PC-9 (cell line): ENCODE measurements at regions not wholly inside any gene's neighbourhood (a gene's known extent, or its start where the extent isn't known, plus 50 kb on each side); places are given as distances from the start of the nearest gene placed in this dataset.

ENCODE experiments used
- BruUV-seq: library from RNA; stranded (reverse); fragments of 400-500 nt; replicated peaks from 2 replicates; lab custom pipeline; 2021; lab: Mats Ljungman, UMichigan
- CTCF ChIA-PET: fragments of 300-600 bp; sonication (Branson Sonifier 250); formaldehyde crosslinking; loops from one replicate; lab custom pipeline; 2022; ENCODE audit warnings: antibody characterized with exemption; lab: Charles Lee
- POLR2A ChIA-PET: fragments of 300-600 bp; sonication (Branson Sonifier 250); formaldehyde crosslinking; loops from one replicate; lab custom pipeline; 2022; ENCODE audit warnings: antibody characterized with exemption; ENCODE audit not compliant: unreplicated experiment; lab: Charles Lee
- DNase-seq, 2 experiments: peaks; one replicate each; pipeline versions ENCODE4 v3.0.0 to v3.0.0-alpha.2; 2015 to 2022; ENCODE audit warnings: mixed read lengths in 1 of 2
- H2AFZ ChIP-seq: fragments of 200-600 bp; sonication (generic); 2 replicates; pipeline ENCODE4 v1.8.1; 2017; ENCODE audit warnings: antibody characterized with exemption
- H3F3A ChIP-seq: fragments of 200-600 bp; sonication (generic); 2 replicates; pipeline ENCODE4 v1.8.1; 2017; ENCODE audit warnings: antibody characterized with exemption, mild to moderate bottlenecking, low read depth; ENCODE audit not compliant: insufficient read depth
- H3K27ac ChIP-seq: fragments of 200-600 bp; sonication (generic); 2 replicates; pipeline ENCODE4 v1.6.1; 2016; ENCODE audit warnings: mixed run types
- H3K27me3 ChIP-seq: fragments of 200-600 bp; sonication (generic); 2 replicates; pipeline ENCODE4 v1.6.1; 2016; ENCODE audit warnings: low read depth, mixed run types; ENCODE audit not compliant: insufficient read depth
- H3K36me3 ChIP-seq: fragments of 200-600 bp; sonication (generic); 2 replicates; pipeline ENCODE4 v1.6.1; 2016; ENCODE audit warnings: low read depth, mixed run types
- H3K4me1 ChIP-seq: fragments of 200-600 bp; sonication (generic); replicated peaks from 2 replicates; pipeline ENCODE4 v1.6.1; 2016; ENCODE audit warnings: mixed run types; ENCODE audit not compliant: insufficient read depth
- H3K4me2 ChIP-seq: fragments of 200-600 bp; sonication (generic); 2 replicates; pipeline ENCODE4 v1.6.1; 2017; ENCODE audit warnings: mixed run types
- H3K4me3 ChIP-seq: fragments of 200-600 bp; sonication (generic); 2 replicates; pipeline ENCODE4 v1.6.1; 2016; ENCODE audit warnings: mixed run types
- H3K79me2 ChIP-seq: fragments of 200-600 bp; sonication (generic); 2 replicates; pipeline ENCODE4 v1.6.1; 2017; ENCODE audit warnings: low read depth, mixed run types
- H3K9me2 ChIP-seq: fragments of 200-600 bp; sonication (generic); 2 replicates; pipeline ENCODE4 v1.8.1; 2017; ENCODE audit warnings: mild to moderate bottlenecking; ENCODE audit not compliant: insufficient read depth
- H3K9me3 ChIP-seq: fragments of 200-600 bp; sonication (generic); 2 replicates; pipeline ENCODE4 v1.8.1; 2016; ENCODE audit warnings: low read depth; ENCODE audit not compliant: insufficient read depth
- H4K20me1 ChIP-seq: fragments of 200-600 bp; sonication (generic); 2 replicates; pipeline ENCODE4 v1.8.1; 2017; ENCODE audit not compliant: insufficient read depth
- EZH2 ChIP-seq: fragments of 200-600 bp; sonication (generic); IDR thresholded peaks from 2 replicates; pipeline ENCODE4 v1.8.0; 2017; ENCODE audit warnings: antibody characterized with exemption, low read depth
- intact Hi-C: fragments of 100-400 bp; cut with micrococcal nuclease; formaldehyde crosslinking; loops from one replicate; pipeline ENCODE4 v1.10.0; 2022; ENCODE audit not compliant: unreplicated experiment
- TF ChIP-seq, protein P1 (sequence below): fragments of 200-600 bp; sonication (generic); conservative IDR thresholded peaks from 2 replicates; pipeline ENCODE4 v1.6.1; 2017; ENCODE audit warnings: mixed run types, antibody characterized with exemption, mild to moderate bottlenecking, moderate library complexity

DNA sequence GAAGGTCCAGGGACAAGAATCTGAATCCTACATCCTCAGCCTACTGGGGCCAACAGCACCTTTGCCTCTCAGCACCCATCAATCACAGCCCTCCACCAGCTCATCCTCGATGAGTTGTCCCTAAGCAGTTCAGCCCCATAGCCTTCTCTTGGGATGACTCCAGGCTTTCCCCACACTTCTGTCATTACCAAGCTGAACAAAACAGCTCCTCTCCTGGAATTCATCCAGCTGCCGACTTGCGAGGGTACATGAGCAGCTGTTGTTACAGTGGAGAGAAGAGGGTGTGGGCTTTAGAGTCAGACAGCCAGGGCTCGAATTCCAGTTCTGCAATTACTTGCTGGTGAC is 69.0 kb upstream of the THBS1 start:
- Histone ChIP-seq H3F3A (no peaks in the 10 kb centered on the region), H3K79me2 (no peaks in the 10 kb centered on the region), H3K4me3 (no peak overlapping the region), H3K4me1 (no peaks in the 10 kb centered on the region), H4K20me1 (no peaks in the 10 kb centered on the region), H3K27me3 (no peaks in the 10 kb centered on the region), H3K27ac (no peak overlapping the region), H3K9me3 (no peaks in the 10 kb centered on the region), H3K36me3 (no peaks in the 10 kb centered on the region), H3K4me2 (no peak overlapping the region), H3K9me2 (no peaks in the 10 kb centered on the region), H2AFZ (no peak overlapping the region)
- intact Hi-C loops, result no loop called here
- POLR2A ChIA-PET, result no interaction called here
- CTCF ChIA-PET, result no interaction called here
- no peak for TF ChIP-seq EZH2
- TF ChIP-seq, protein P1, sequence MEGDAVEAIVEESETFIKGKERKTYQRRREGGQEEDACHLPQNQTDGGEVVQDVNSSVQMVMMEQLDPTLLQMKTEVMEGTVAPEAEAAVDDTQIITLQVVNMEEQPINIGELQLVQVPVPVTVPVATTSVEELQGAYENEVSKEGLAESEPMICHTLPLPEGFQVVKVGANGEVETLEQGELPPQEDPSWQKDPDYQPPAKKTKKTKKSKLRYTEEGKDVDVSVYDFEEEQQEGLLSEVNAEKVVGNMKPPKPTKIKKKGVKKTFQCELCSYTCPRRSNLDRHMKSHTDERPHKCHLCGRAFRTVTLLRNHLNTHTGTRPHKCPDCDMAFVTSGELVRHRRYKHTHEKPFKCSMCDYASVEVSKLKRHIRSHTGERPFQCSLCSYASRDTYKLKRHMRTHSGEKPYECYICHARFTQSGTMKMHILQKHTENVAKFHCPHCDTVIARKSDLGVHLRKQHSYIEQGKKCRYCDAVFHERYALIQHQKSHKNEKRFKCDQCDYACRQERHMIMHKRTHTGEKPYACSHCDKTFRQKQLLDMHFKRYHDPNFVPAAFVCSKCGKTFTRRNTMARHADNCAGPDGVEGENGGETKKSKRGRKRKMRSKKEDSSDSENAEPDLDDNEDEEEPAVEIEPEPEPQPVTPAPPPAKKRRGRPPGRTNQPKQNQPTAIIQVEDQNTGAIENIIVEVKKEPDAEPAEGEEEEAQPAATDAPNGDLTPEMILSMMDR, result no peak
- BruUV-seq, result no TSS peak
- no peak for DNase-seq

DNA sequence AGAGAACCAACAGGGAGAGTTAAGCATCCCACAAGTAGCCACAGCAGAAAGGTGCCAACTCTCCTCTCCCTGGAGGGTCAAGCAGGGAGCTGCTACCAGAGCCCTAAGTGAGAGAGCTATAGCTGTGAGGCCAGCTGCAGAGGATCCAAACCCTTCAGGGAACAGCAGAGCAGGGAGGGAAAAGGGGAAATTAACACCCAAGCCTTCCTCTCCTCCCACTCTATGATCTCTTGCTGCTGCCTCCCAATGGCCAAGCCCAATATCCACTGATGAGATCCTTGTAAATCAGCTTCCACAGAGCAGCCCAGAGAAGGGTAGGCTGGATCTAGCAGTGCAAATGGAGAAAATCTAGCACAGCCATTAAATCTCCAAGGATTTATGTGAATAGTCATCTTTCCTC is 68.2 kb upstream of the THBS1 start:
- BruUV-seq, result no TSS peak
- Histone ChIP-seq H3K27me3 (no peaks in the 10 kb centered on the region), H3K9me3 (no peaks in the 10 kb centered on the region), H4K20me1 (no peaks in the 10 kb centered on the region), H3K4me1 (no peaks in the 10 kb centered on the region), H3K4me2 (no peak overlapping the region), H3K36me3 (no peaks in the 10 kb centered on the region), H2AFZ (no peak overlapping the region), H3K9me2 (no peaks in the 10 kb centered on the region), H3K27ac (no peak overlapping the region), H3K4me3 (no peak overlapping the region), H3F3A (no peaks in the 10 kb centered on the region), H3K79me2 (no peaks in the 10 kb centered on the region)
- TF ChIP-seq EZH2, result no peak
- TF ChIP-seq, protein P1, result no peak
- CTCF ChIA-PET, result no interaction called here
- POLR2A ChIA-PET, result interaction anchor here (0.6 kb wide), 1 partner anchor 44 kb away, joined by 5 read pairs; no protein-coding TSS in a partner anchor
- DNase-seq, result no peak
- intact Hi-C loops, result no loop called here

DNA sequence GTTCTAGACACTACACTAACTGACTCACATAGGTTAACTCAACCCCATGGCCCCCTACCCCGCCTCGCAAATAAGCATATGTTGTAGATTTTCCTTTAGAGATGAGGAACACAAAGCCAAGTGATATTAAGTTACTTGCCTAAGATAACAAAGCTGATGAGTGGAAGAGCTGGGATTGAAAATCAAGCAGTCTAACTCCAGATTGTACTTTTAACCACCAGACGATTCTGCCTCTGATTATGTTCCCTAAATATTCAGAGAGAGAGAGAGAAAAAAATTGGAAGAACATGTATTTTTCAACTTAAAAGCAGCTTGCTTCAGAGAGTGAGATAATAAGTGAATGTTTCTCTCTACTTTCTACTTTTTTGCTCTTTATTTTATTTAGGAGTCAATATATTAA is 66.9 kb upstream of the THBS1 start:
- H2AFZ ChIP-seq, result no peak overlapping the region
- H4K20me1 ChIP-seq, result no peaks in the 10 kb centered on the region
- no peaks in the 10 kb centered on the region for H3K9me3 ChIP-seq
- no peaks in the 10 kb centered on the region for H3K4me1 ChIP-seq
- no peak for DNase-seq
- H3K4me2 ChIP-seq, result no peak overlapping the region
- no peaks in the 10 kb centered on the region for H3F3A ChIP-seq
- BruUV-seq, result no TSS peak
- no peaks in the 10 kb centered on the region for H3K36me3 ChIP-seq
- TF ChIP-seq, protein P1, result no peak
- no peak for TF ChIP-seq EZH2
- no peaks in the 10 kb centered on the region for H3K27me3 ChIP-seq
- intact Hi-C loops, result no loop called here
- H3K9me2 ChIP-seq, result no peaks in the 10 kb centered on the region
- ChIA-PET POLR2A (no interaction called here), CTCF (no interaction called here)
- no peak overlapping the region for H3K4me3 ChIP-seq
- no peak overlapping the region for H3K27ac ChIP-seq
- no peaks in the 10 kb centered on the region for H3K79me2 ChIP-seq
